Astrocyte (in vitro differentiated cells and primary cell): ENCODE measurements at regions not wholly inside any gene's neighbourhood (a gene's known extent, or its start where the extent isn't known, plus 50 kb on each side); places are given as distances from the start of the nearest gene placed in this dataset.

ENCODE experiments used
- CTCF ChIP-seq: IDR thresholded peaks from 2 replicates; pipeline ENCODE4 v1.5.1; 2011; ENCODE audit warnings: low read depth, mild to moderate bottlenecking, inconsistent platforms, low read length, moderate library complexity; ENCODE audit not compliant: insufficient read depth
- EZH2 ChIP-seq: IDR thresholded peaks from 2 replicates; pipeline ENCODE4 v1.6.1; 2012; ENCODE audit warnings: mild to moderate bottlenecking, low read length, inconsistent platforms; ENCODE audit not compliant: insufficient read depth

- TF ChIP-seq EZH2: no peak
- no peak for TF ChIP-seq CTCF
Measured at GRCh38 chr10:107656932-107657331, 492.4 kb upstream of the SORCS1 start.
